ENCODE measurements at regions not wholly inside any gene's neighbourhood (a gene's known extent, or its start where the extent isn't known, plus 50 kb on each side); places are given as distances from the start of the nearest gene placed in this dataset.

GRCh38 chr2:172248381-172248780 lies 145.7 kb upstream of the DLX2 start:
- H3K27me3 Mint-ChIP-seq (ENCODE audit: insufficient read depth, unreplicated experiment) = no peaks in the 10 kb centered on the region
- Histone ChIP-seq H3K4me1 (peaks cover 17% of the 10 kb centered on the region), H3K27me3 (replicated peaks; ENCODE audit: control insufficient read depth, insufficient read depth, low read length) (no peaks in the 10 kb centered on the region), H3K36me3 (ENCODE audit: control insufficient read depth, insufficient read depth, low read length) (no peaks in the 10 kb centered on the region), H3K9me3 (no peaks in the 10 kb centered on the region), H3K4me3 (ENCODE audit: low read depth, low read length) (no peak overlapping the region)
- no TSS peak for BruUV-seq (replicated peaks)
- no peak overlapping the region for H3K27ac Mint-ChIP-seq (ENCODE audit: unreplicated experiment)
- no peaks in the 10 kb centered on the region for H3K36me3 Mint-ChIP-seq (ENCODE audit: insufficient read depth, unreplicated experiment)
- CTCF ChIA-PET = interaction anchor here (0.7 to 1.0 kb wide), 2 partner anchors 22 to 76 kb away, joined by 3 read pairs; no protein-coding TSS in a partner anchor
- no peak for DNase-seq
- TF ChIP-seq CTCF (IDR thresholded peaks at IDR 0.05; ENCODE audit: insufficient read depth in 1 of 2, low read depth in 1 of 2, low read length in 1 of 2, severe bottlenecking in 1 of 2, unreplicated experiment in 1 of 2) = no peak
- intact Hi-C loops (cut with micrococcal nuclease; ENCODE audit: unreplicated experiment) = no loop called here
- no peak overlapping the region for H3K4me3 Mint-ChIP-seq (ENCODE audit: unreplicated experiment)
- POLR2A ChIA-PET = no interaction called here
- no peaks in the 10 kb centered on the region for H3K9me3 Mint-ChIP-seq (ENCODE audit: unreplicated experiment)
- peaks cover 4% of the 10 kb centered on the region for H3K4me1 Mint-ChIP-seq (ENCODE audit: low read depth, unreplicated experiment)

- no peak for TF ChIP-seq CTCF (IDR thresholded peaks at IDR 0.05; ENCODE audit: insufficient read depth in 1 of 2, low read depth in 1 of 2, low read length in 1 of 2, severe bottlenecking in 1 of 2, unreplicated experiment in 1 of 2)
- H3K4me3 ChIP-seq (ENCODE audit: low read depth, low read length) = no peak overlapping the region
- peaks cover 7% of the 10 kb centered on the region for H3K4me1 Mint-ChIP-seq (ENCODE audit: low read depth, unreplicated experiment)
Observed at GRCh38 chr2:172248785-172249187, 146.1 kb upstream of the DLX2 start.

GRCh38 chr2:172249334-172249733 lies 146.6 kb upstream of the DLX2 start:
- BruUV-seq (replicated peaks) = no TSS peak
- TF ChIP-seq CTCF (IDR thresholded peaks at IDR 0.05; ENCODE audit: insufficient read depth in 1 of 2, low read depth in 1 of 2, low read length in 1 of 2, severe bottlenecking in 1 of 2, unreplicated experiment in 1 of 2) = no peak
- CTCF ChIA-PET = no interaction called here
- Histone ChIP-seq H3K36me3 (ENCODE audit: control insufficient read depth, insufficient read depth, low read length) (no peaks in the 10 kb centered on the region), H3K4me1 (peaks cover 17% of the 10 kb centered on the region), H3K4me3 (ENCODE audit: low read depth, low read length) (no peak overlapping the region), H3K27me3 (replicated peaks; ENCODE audit: control insufficient read depth, insufficient read depth, low read length) (no peaks in the 10 kb centered on the region), H3K9me3 (no peaks in the 10 kb centered on the region)
- Mint-ChIP-seq H3K9me3 (ENCODE audit: unreplicated experiment) (no peaks in the 10 kb centered on the region), H3K27me3 (ENCODE audit: insufficient read depth, unreplicated experiment) (no peaks in the 10 kb centered on the region), H3K27ac (ENCODE audit: unreplicated experiment) (no peak overlapping the region), H3K36me3 (ENCODE audit: insufficient read depth, unreplicated experiment) (no peaks in the 10 kb centered on the region), H3K4me1 (ENCODE audit: low read depth, unreplicated experiment) (peaks cover 7% of the 10 kb centered on the region), H3K4me3 (ENCODE audit: unreplicated experiment) (no peak overlapping the region)
- POLR2A ChIA-PET = no interaction called here
- DNase-seq = no peak
- intact Hi-C loops (cut with micrococcal nuclease; ENCODE audit: unreplicated experiment) = no loop called here

More at GRCh38 chr2:172248785-172249187, 146.1 kb upstream of the DLX2 start:
- H3K36me3 ChIP-seq (ENCODE audit: control insufficient read depth, insufficient read depth, low read length) = no peaks in the 10 kb centered on the region
- H3K9me3 ChIP-seq = no peaks in the 10 kb centered on the region
- peaks cover 17% of the 10 kb centered on the region for H3K4me1 ChIP-seq
- CTCF ChIA-PET = interaction anchor here (0.7 to 1.0 kb wide), 2 partner anchors 22 to 76 kb away, joined by 3 read pairs; no protein-coding TSS in a partner anchor
- H3K27me3 ChIP-seq (replicated peaks; ENCODE audit: control insufficient read depth, insufficient read depth, low read length) = no peaks in the 10 kb centered on the region
- no TSS peak for BruUV-seq (replicated peaks)
- no peaks in the 10 kb centered on the region for H3K36me3 Mint-ChIP-seq (ENCODE audit: insufficient read depth, unreplicated experiment)
- H3K27me3 Mint-ChIP-seq (ENCODE audit: insufficient read depth, unreplicated experiment) = no peaks in the 10 kb centered on the region
- POLR2A ChIA-PET = no interaction called here
- H3K27ac Mint-ChIP-seq (ENCODE audit: unreplicated experiment) = no peak overlapping the region
- intact Hi-C loops (cut with micrococcal nuclease; ENCODE audit: unreplicated experiment) = no loop called here
- no peak for DNase-seq
- no peak overlapping the region for H3K4me3 Mint-ChIP-seq (ENCODE audit: unreplicated experiment)
- no peaks in the 10 kb centered on the region for H3K9me3 Mint-ChIP-seq (ENCODE audit: unreplicated experiment)
